ENCODE measurements at regions not wholly inside any gene's neighbourhood (a gene's known extent, or its start where the extent isn't known, plus 50 kb on each side); places are given as distances from the start of the nearest gene placed in this dataset.

DNA sequence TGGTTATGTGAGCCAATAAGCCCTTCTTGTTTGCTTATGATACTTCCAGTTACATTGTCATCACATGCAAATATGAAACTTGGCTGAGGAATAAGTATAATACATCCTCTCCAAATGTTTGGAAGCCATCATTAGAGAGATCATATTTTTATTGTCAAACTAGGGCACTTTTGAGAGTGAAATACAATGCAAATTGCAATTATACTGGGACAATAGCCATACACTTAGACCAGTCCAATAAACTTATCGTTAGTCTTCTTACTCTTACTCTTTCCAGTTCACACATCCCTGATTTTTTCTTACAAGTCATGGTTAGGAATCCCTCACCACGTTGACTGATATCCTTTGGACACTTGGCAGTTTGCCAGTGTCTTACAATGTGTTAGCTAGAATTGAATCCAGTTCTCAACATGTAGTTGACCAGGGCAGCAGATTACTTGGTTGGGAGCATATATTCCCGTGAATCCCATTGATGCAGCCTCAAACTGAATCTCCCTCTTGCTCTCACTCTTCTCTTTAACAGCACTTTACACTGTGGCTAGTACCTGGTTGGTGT lies 519.7 kb upstream of the ID4 start:
- TF ChIP-seq CTCF (IDR thresholded peaks at IDR 0.05; ENCODE audit: borderline replicate concordance, extremely low read depth, low read length, poor library complexity, severe bottlenecking) (no peak), EZH2 (IDR thresholded peaks at IDR 0.05; ENCODE audit: borderline replicate concordance, low read depth, low read length, severe bottlenecking) (no peak)
